ENCODE measurements at regions not wholly inside any gene's neighbourhood (a gene's known extent, or its start where the extent isn't known, plus 50 kb on each side); places are given as distances from the start of the nearest gene placed in this dataset.

GRCh38 chr12:46948936-46949545, 123.2 kb upstream of the SLC38A4 start:
- no peak for DNase-seq (ENCODE audit: low read depth in 2 of 2)
- TF ChIP-seq CTCF (IDR thresholded peaks at IDR 0.05; ENCODE audit: low read depth, low read length), result no peak
- no peak overlapping the region for H3K4me3 ChIP-seq (replicated peaks in 1 of 2; ENCODE audit: low read depth in 2 of 2, low read length in 2 of 2)

- no peak for TF ChIP-seq CTCF (IDR thresholded peaks at IDR 0.05; ENCODE audit: low read depth, low read length)
- H3K4me3 ChIP-seq (replicated peaks in 1 of 2; ENCODE audit: low read depth in 2 of 2, low read length in 2 of 2), result no peak overlapping the region
- no peak for DNase-seq (ENCODE audit: low read depth in 2 of 2)
Observed at GRCh38 chr12:46950094-46950493, 124.3 kb upstream of the SLC38A4 start.

- no peak overlapping the region for H3K4me3 ChIP-seq (replicated peaks in 1 of 2; ENCODE audit: low read depth in 2 of 2, low read length in 2 of 2)
- no peak for DNase-seq (ENCODE audit: low read depth in 2 of 2)
- TF ChIP-seq CTCF (IDR thresholded peaks at IDR 0.05; ENCODE audit: low read depth, low read length), result no peak
Observed at GRCh38 chr12:46952880-46953483, 126.4 kb upstream of the PCED1B start.

GRCh38 chr12:46956451-46957035, 122.9 kb upstream of the PCED1B start:
- H3K4me3 ChIP-seq (replicated peaks in 1 of 2; ENCODE audit: low read depth in 2 of 2, low read length in 2 of 2), result no peak overlapping the region
- DNase-seq (ENCODE audit: low read depth in 2 of 2), result no peak
- TF ChIP-seq CTCF (IDR thresholded peaks at IDR 0.05; ENCODE audit: low read depth, low read length), result no peak

- no peak overlapping the region for H3K4me3 ChIP-seq (replicated peaks in 1 of 2; ENCODE audit: low read depth in 2 of 2, low read length in 2 of 2)
- TF ChIP-seq CTCF (IDR thresholded peaks at IDR 0.05; ENCODE audit: low read depth, low read length), result no peak
- DNase-seq (ENCODE audit: low read depth in 2 of 2), result no peak
Observed at GRCh38 chr12:46958053-46958452, 121.4 kb upstream of the PCED1B start.

- H3K4me3 ChIP-seq (replicated peaks in 1 of 2; ENCODE audit: low read depth in 2 of 2, low read length in 2 of 2), result no peak overlapping the region
- no peak for DNase-seq (ENCODE audit: low read depth in 2 of 2)
- TF ChIP-seq CTCF (IDR thresholded peaks at IDR 0.05; ENCODE audit: low read depth, low read length), result no peak
Observed at GRCh38 chr12:46958599-46959290, 120.7 kb upstream of the PCED1B start.
